GM18907 (cell line): ENCODE measurements at regions not wholly inside any gene's neighbourhood (a gene's known extent, or its start where the extent isn't known, plus 50 kb on each side); places are given as distances from the start of the nearest gene placed in this dataset.

Experiments
- ATAC-seq: cut with Tn5 transposase; IDR thresholded peaks from one replicate; pipeline ENCODE4 v1.9.1; 2021; ENCODE audit warnings: mild to moderate bottlenecking, moderate library complexity; ENCODE audit not compliant: unreplicated experiment

- ATAC-seq: no peak
Measured at GRCh38 chr7:109261781-109262180, 692.1 kb downstream of the DNAJB9 start.

- no peak for ATAC-seq
Measured at GRCh38 chr7:109266610-109267009, 696.9 kb downstream of the DNAJB9 start.

- ATAC-seq: no peak
Measured at GRCh38 chr7:109276348-109276747, 706.7 kb downstream of the DNAJB9 start.

GRCh38 chr7:109282726-109283125 is 713.1 kb downstream of the DNAJB9 start:
- no peak for ATAC-seq

GRCh38 chr7:109284943-109285342 is 715.3 kb downstream of the DNAJB9 start:
- no peak for ATAC-seq

GRCh38 chr7:109295158-109295557 is 725.5 kb downstream of the DNAJB9 start:
- ATAC-seq: no peak

GRCh38 chr7:109308816-109309215 is 739.1 kb downstream of the DNAJB9 start:
- ATAC-seq: no peak

- no peak for ATAC-seq
Measured at GRCh38 chr7:109309790-109310189, 740.1 kb downstream of the DNAJB9 start.

GRCh38 chr7:109318136-109318535 is 748.5 kb downstream of the DNAJB9 start:
- no peak for ATAC-seq

- no peak for ATAC-seq
Measured at GRCh38 chr7:109322833-109323232, 753.2 kb downstream of the DNAJB9 start.

- ATAC-seq: no peak
Measured at GRCh38 chr7:109331423-109331822, 761.7 kb downstream of the DNAJB9 start.

- ATAC-seq: no peak
Measured at GRCh38 chr7:109335951-109336350, 766.3 kb downstream of the DNAJB9 start.

- no peak for ATAC-seq
Measured at GRCh38 chr7:109336531-109336930, 766.9 kb downstream of the DNAJB9 start.

- no peak for ATAC-seq
Measured at GRCh38 chr7:109343678-109344077, 774.0 kb downstream of the DNAJB9 start.

- ATAC-seq: no peak
Measured at GRCh38 chr7:109351493-109351892, 781.8 kb downstream of the DNAJB9 start.

- ATAC-seq: no peak
Measured at GRCh38 chr7:109354000-109354399, 784.3 kb downstream of the DNAJB9 start.

GRCh38 chr7:109354552-109354951 is 784.9 kb downstream of the DNAJB9 start:
- ATAC-seq: no peak

- ATAC-seq: no peak
Measured at GRCh38 chr7:109375823-109376222, 806.1 kb downstream of the DNAJB9 start.

GRCh38 chr7:109376576-109376975 is 806.9 kb downstream of the DNAJB9 start:
- no peak for ATAC-seq

- ATAC-seq: no peak
Measured at GRCh38 chr7:109377076-109377884, 807.6 kb downstream of the DNAJB9 start.

- ATAC-seq: no peak
Measured at GRCh38 chr7:109386959-109387358, 817.3 kb downstream of the DNAJB9 start.

- ATAC-seq: no peak
Measured at GRCh38 chr7:109387530-109387929, 817.9 kb downstream of the DNAJB9 start.

GRCh38 chr7:109391240-109391639 is 821.6 kb downstream of the DNAJB9 start:
- no peak for ATAC-seq
